ENCODE measurements at regions not wholly inside any gene's neighbourhood (a gene's known extent, or its start where the extent isn't known, plus 50 kb on each side); places are given as distances from the start of the nearest gene placed in this dataset.

DNA sequence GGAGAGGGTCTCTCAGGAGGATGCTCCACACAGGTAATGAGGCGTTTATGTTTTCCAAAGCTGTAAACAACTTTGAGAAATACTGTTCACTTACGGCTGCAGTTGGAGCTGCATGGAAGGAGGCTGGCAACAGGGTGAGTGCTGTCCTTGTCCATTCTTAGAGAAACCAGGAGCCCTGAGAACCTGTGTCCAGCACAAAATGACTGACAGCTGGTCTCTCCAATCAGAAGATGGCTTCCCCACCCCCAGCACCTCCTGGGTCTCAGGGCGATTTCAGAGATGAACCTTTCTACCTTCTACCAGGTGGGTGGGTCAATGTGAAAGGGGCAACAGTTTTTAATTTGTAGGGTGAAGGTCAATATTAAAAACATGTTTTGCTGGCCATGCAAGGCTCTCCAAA, 353.6 kb downstream of the NPHP4 start:
- no TSS peak for BruUV-seq (replicated peaks)
- RAD21 ChIA-PET (ENCODE audit: low non-redundant PET in 1 of 2, low total read pairs in 2 of 2, uncharacterized antibody in 2 of 2, unreplicated experiment in 2 of 2): no interaction called here

More for the DNA sequence above, 353.6 kb downstream of the NPHP4 start:
- Histone ChIP-seq H2AFZ (ENCODE audit: low read depth, low read length, poor library complexity, severe bottlenecking) (no peak overlapping the region), H3K9me3 (ENCODE audit: control insufficient read depth in 1 of 2, insufficient read depth in 1 of 2, low read depth in 1 of 2, low read length in 2 of 2) (no peaks in the 10 kb centered on the region), H3K79me2 (ENCODE audit: insufficient read depth, low read length) (no peaks in the 10 kb centered on the region), H3K36me3 (ENCODE audit: control insufficient read depth in 1 of 2, insufficient read depth in 2 of 2, low read length in 2 of 2) (no peaks in the 10 kb centered on the region), H3K4me2 (ENCODE audit: low read length) (no peak overlapping the region), H3K4me1 (ENCODE audit: control insufficient read depth in 1 of 2, insufficient read depth in 2 of 2, low read length in 2 of 2) (no peaks in the 10 kb centered on the region), H3K9ac (ENCODE audit: low read length) (no peak overlapping the region), H3K27me3 (ENCODE audit: insufficient read depth, low read length) (peaks cover 40% of the 10 kb centered on the region), H3K27ac (ENCODE audit: low read depth, low read length) (no peak overlapping the region), H3K9me2 (ENCODE audit: insufficient read depth) (no peaks in the 10 kb centered on the region), H4K20me1 (ENCODE audit: insufficient read depth) (no peaks in the 10 kb centered on the region), H3K4me3 (replicated peaks in 1 of 2; ENCODE audit: low read depth in 1 of 2, low read length in 2 of 2) (no peak overlapping the region)
- POLR2A ChIA-PET: no interaction called here
- DNase-seq (ENCODE audit: low read depth, low spot score): no peak
- TF ChIP-seq JUND (IDR thresholded peaks at IDR 0.05) (no peak), RAD21 (IDR thresholded peaks at IDR 0.05; ENCODE audit: low read depth) (no peak), SIN3A (IDR thresholded peaks at IDR 0.05; ENCODE audit: low read depth) (no peak), POLR2AphosphoS5 (IDR thresholded peaks at IDR 0.05; ENCODE audit: low read depth, low read length) (no peak), POLR2A (IDR thresholded peaks at IDR 0.05; ENCODE audit: borderline replicate concordance, extremely low read depth, insufficient read depth, insufficient read length) (no peak), SP1 (IDR thresholded peaks at IDR 0.05; ENCODE audit: low read depth) (no peak), FOSL1 (IDR thresholded peaks at IDR 0.05; ENCODE audit: low read depth) (no peak), ZFX (IDR thresholded peaks at IDR 0.05) (no peak), TCF7L2 (IDR thresholded peaks at IDR 0.05; ENCODE audit: borderline replicate concordance, extremely low read depth, insufficient read depth, insufficient read length) (no peak), CEBPB (IDR thresholded peaks at IDR 0.05; ENCODE audit: low read depth) (no peak)
- TF ChIP-seq, protein P1, sequence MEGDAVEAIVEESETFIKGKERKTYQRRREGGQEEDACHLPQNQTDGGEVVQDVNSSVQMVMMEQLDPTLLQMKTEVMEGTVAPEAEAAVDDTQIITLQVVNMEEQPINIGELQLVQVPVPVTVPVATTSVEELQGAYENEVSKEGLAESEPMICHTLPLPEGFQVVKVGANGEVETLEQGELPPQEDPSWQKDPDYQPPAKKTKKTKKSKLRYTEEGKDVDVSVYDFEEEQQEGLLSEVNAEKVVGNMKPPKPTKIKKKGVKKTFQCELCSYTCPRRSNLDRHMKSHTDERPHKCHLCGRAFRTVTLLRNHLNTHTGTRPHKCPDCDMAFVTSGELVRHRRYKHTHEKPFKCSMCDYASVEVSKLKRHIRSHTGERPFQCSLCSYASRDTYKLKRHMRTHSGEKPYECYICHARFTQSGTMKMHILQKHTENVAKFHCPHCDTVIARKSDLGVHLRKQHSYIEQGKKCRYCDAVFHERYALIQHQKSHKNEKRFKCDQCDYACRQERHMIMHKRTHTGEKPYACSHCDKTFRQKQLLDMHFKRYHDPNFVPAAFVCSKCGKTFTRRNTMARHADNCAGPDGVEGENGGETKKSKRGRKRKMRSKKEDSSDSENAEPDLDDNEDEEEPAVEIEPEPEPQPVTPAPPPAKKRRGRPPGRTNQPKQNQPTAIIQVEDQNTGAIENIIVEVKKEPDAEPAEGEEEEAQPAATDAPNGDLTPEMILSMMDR (IDR thresholded peaks at IDR 0.05 in 2 of 3, conservative IDR thresholded peaks at IDR 0.05 in 1 of 3; ENCODE audit: borderline replicate concordance in 1 of 3, insufficient read depth in 1 of 3, low read depth in 2 of 3, low read length in 2 of 3): no peak
- TF ChIP-seq, protein P2, sequence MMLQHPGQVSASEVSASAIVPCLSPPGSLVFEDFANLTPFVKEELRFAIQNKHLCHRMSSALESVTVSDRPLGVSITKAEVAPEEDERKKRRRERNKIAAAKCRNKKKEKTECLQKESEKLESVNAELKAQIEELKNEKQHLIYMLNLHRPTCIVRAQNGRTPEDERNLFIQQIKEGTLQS (IDR thresholded peaks at IDR 0.05): no peak
- intact Hi-C loops (cut with micrococcal nuclease): no loop called here
- no peak for ATAC-seq
- CTCF ChIA-PET: interaction anchor here (0.8 to 5.8 kb wide), 2 partner anchors 107 to 354 kb away, joined by 3 to 25 read pairs; no protein-coding TSS in a partner anchor

All from HCT116 (cell line).